ENCODE measurements at regions not wholly inside any gene's neighbourhood (a gene's known extent, or its start where the extent isn't known, plus 50 kb on each side); places are given as distances from the start of the nearest gene placed in this dataset.

- no peak for TF ChIP-seq POLR2AphosphoS5 (IDR thresholded peaks at IDR 0.05)
- TF ChIP-seq, protein P1, sequence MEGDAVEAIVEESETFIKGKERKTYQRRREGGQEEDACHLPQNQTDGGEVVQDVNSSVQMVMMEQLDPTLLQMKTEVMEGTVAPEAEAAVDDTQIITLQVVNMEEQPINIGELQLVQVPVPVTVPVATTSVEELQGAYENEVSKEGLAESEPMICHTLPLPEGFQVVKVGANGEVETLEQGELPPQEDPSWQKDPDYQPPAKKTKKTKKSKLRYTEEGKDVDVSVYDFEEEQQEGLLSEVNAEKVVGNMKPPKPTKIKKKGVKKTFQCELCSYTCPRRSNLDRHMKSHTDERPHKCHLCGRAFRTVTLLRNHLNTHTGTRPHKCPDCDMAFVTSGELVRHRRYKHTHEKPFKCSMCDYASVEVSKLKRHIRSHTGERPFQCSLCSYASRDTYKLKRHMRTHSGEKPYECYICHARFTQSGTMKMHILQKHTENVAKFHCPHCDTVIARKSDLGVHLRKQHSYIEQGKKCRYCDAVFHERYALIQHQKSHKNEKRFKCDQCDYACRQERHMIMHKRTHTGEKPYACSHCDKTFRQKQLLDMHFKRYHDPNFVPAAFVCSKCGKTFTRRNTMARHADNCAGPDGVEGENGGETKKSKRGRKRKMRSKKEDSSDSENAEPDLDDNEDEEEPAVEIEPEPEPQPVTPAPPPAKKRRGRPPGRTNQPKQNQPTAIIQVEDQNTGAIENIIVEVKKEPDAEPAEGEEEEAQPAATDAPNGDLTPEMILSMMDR (IDR thresholded peaks at IDR 0.05; ENCODE audit: poor library complexity, severe bottlenecking): no peak
Observed at GRCh38 chr6:160808263-160808662, 106.2 kb downstream of the PLG start.

All from neural cell (in vitro differentiated cells).